H1 (cell line): ENCODE measurements at regions not wholly inside any gene's neighbourhood (a gene's known extent, or its start where the extent isn't known, plus 50 kb on each side); places are given as distances from the start of the nearest gene placed in this dataset.

Experiments
- BRCA1 ChIP-seq: IDR thresholded peaks from 2 replicates; pipeline ENCODE4 v1.6.1; 2012; ENCODE audit warnings: low read depth, low read length, improper control_type of control experiment
- EP300 ChIP-seq, 2 experiments: IDR thresholded peaks; 1 replicate in 1 of 2; 2 replicates in 1 of 2; pipeline ENCODE4 v1.6.1; 2011 to 2012; ENCODE audit warnings: low read depth in 2 of 2, low read length in 2 of 2, mild to moderate bottlenecking in 2 of 2, borderline replicate concordance in 1 of 2, inconsistent platforms in 1 of 2, moderate library complexity in 1 of 2
- JUND ChIP-seq: IDR thresholded peaks from 2 replicates; pipeline ENCODE4 v1.6.1; 2011; ENCODE audit warnings: mild to moderate bottlenecking, improper control_type of control experiment, low read length
- KDM5A ChIP-seq: fragments of 200-600 bp; IDR thresholded peaks from 2 replicates; pipeline ENCODE4 v1.7.1; 2012; ENCODE audit warnings: mild to moderate bottlenecking, low read length, inconsistent platforms, mixed read lengths
- POLR2AphosphoS5 ChIP-seq: IDR thresholded peaks from 2 replicates; pipeline ENCODE4 v1.6.1; 2011; ENCODE audit warnings: low read depth, low read length
- SP1 ChIP-seq: IDR thresholded peaks from 2 replicates; pipeline ENCODE4 v1.6.1; 2011; ENCODE audit warnings: low read depth, low read length
- SP4 ChIP-seq: IDR thresholded peaks from 2 replicates; pipeline ENCODE4 v1.6.1; 2012; ENCODE audit warnings: low read length, inconsistent platforms
- SUZ12 ChIP-seq: fragments of 200-600 bp; sonication (generic); IDR thresholded peaks from 2 replicates; pipeline ENCODE4 v1.6.1; 2012; ENCODE audit warnings: mild to moderate bottlenecking, inconsistent platforms, low read length, moderate library complexity, mixed read lengths
- TF ChIP-seq, protein P1 (sequence below): fragments of 300-600 bp; sonication (generic); IDR thresholded peaks from 2 replicates; pipeline ENCODE4 v1.7.1; 2012; ENCODE audit warnings: low read length, moderate library complexity, mild to moderate bottlenecking, inconsistent platforms; ENCODE audit not compliant: insufficient replicate concordance
- TF ChIP-seq, protein P2 (sequence below): IDR thresholded peaks from 2 replicates; pipeline ENCODE4 v1.6.1; 2012; ENCODE audit warnings: inconsistent platforms

DNA sequence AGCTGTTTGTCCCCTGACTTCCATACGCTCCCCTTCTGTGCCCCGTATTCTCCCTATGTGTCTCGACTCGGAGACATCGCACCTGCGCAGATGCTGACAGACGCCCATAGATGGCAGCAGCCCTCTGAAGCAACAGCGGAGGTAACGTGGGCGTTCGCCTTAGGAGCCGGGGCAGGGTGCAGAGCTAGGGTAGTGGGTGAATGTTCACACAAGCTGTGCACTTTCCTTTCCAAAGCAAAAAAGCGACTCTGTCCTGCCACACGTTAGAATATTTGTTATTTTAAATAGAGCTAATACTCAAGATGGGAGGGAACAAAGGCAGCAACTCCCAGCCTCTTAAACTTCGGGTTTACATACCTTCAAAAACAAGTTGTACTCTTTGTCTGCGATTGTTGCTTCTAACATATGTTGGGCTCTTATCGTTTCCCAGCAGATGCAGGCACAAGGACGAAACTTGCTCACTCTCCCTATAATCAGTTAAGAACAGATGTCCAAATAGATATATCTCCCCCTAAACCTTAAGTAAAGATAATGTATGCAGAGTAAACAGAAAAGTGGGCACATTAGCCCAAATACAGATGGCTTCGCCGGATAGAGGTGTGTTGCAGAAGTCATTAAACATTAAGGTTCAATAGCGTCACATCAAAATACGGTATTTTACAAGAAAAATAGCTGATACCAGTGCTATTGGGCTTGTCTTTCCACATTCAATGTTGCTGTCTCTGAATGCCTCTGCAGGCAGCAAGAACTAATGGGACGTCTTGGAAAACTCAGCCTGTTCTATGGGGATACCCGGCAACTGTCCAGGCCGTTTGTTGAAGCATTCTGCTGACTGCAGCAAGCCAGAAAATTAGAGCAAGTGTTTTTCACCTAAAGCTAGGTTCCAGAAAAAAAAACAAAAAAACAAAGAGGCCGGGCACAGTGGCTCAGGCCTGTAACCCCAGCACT is 340.3 kb upstream of the PRKCQ start (continued):
- TF ChIP-seq SP1 (no peak), POLR2AphosphoS5 (no peak), EP300 (IDR thresholded peaks at IDR 0.05; ENCODE audit: borderline replicate concordance in 1 of 2, low read depth in 2 of 2, low read length in 2 of 2) (no peak), KDM5A (no peak), SUZ12 (no peak), BRCA1 (no peak), JUND (no peak), SP4 (no peak)
- TF ChIP-seq, protein P1, sequence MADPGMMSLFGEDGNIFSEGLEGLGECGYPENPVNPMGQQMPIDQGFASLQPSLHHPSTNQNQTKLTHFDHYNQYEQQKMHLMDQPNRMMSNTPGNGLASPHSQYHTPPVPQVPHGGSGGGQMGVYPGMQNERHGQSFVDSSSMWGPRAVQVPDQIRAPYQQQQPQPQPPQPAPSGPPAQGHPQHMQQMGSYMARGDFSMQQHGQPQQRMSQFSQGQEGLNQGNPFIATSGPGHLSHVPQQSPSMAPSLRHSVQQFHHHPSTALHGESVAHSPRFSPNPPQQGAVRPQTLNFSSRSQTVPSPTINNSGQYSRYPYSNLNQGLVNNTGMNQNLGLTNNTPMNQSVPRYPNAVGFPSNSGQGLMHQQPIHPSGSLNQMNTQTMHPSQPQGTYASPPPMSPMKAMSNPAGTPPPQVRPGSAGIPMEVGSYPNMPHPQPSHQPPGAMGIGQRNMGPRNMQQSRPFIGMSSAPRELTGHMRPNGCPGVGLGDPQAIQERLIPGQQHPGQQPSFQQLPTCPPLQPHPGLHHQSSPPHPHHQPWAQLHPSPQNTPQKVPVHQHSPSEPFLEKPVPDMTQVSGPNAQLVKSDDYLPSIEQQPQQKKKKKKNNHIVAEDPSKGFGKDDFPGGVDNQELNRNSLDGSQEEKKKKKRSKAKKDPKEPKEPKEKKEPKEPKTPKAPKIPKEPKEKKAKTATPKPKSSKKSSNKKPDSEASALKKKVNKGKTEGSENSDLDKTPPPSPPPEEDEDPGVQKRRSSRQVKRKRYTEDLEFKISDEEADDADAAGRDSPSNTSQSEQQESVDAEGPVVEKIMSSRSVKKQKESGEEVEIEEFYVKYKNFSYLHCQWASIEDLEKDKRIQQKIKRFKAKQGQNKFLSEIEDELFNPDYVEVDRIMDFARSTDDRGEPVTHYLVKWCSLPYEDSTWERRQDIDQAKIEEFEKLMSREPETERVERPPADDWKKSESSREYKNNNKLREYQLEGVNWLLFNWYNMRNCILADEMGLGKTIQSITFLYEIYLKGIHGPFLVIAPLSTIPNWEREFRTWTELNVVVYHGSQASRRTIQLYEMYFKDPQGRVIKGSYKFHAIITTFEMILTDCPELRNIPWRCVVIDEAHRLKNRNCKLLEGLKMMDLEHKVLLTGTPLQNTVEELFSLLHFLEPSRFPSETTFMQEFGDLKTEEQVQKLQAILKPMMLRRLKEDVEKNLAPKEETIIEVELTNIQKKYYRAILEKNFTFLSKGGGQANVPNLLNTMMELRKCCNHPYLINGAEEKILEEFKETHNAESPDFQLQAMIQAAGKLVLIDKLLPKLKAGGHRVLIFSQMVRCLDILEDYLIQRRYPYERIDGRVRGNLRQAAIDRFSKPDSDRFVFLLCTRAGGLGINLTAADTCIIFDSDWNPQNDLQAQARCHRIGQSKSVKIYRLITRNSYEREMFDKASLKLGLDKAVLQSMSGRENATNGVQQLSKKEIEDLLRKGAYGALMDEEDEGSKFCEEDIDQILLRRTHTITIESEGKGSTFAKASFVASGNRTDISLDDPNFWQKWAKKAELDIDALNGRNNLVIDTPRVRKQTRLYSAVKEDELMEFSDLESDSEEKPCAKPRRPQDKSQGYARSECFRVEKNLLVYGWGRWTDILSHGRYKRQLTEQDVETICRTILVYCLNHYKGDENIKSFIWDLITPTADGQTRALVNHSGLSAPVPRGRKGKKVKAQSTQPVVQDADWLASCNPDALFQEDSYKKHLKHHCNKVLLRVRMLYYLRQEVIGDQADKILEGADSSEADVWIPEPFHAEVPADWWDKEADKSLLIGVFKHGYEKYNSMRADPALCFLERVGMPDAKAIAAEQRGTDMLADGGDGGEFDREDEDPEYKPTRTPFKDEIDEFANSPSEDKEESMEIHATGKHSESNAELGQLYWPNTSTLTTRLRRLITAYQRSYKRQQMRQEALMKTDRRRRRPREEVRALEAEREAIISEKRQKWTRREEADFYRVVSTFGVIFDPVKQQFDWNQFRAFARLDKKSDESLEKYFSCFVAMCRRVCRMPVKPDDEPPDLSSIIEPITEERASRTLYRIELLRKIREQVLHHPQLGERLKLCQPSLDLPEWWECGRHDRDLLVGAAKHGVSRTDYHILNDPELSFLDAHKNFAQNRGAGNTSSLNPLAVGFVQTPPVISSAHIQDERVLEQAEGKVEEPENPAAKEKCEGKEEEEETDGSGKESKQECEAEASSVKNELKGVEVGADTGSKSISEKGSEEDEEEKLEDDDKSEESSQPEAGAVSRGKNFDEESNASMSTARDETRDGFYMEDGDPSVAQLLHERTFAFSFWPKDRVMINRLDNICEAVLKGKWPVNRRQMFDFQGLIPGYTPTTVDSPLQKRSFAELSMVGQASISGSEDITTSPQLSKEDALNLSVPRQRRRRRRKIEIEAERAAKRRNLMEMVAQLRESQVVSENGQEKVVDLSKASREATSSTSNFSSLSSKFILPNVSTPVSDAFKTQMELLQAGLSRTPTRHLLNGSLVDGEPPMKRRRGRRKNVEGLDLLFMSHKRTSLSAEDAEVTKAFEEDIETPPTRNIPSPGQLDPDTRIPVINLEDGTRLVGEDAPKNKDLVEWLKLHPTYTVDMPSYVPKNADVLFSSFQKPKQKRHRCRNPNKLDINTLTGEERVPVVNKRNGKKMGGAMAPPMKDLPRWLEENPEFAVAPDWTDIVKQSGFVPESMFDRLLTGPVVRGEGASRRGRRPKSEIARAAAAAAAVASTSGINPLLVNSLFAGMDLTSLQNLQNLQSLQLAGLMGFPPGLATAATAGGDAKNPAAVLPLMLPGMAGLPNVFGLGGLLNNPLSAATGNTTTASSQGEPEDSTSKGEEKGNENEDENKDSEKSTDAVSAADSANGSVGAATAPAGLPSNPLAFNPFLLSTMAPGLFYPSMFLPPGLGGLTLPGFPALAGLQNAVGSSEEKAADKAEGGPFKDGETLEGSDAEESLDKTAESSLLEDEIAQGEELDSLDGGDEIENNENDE = no peak
- TF ChIP-seq, protein P2, sequence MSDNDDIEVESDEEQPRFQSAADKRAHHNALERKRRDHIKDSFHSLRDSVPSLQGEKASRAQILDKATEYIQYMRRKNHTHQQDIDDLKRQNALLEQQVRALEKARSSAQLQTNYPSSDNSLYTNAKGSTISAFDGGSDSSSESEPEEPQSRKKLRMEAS = peak; percentile 71
